ENCODE measurements at regions not wholly inside any gene's neighbourhood (a gene's known extent, or its start where the extent isn't known, plus 50 kb on each side); places are given as distances from the start of the nearest gene placed in this dataset.

GRCh38 chr22:49017482-49018329 lies 810.0 kb downstream of the BRD1 start:
- Histone ChIP-seq H3K4me3 (ENCODE audit: insufficient read depth, low read depth, low read length, poor library complexity, severe bottlenecking) (no peak overlapping the region), H3K27ac (ENCODE audit: insufficient read depth, low read length, poor library complexity, severe bottlenecking) (no peak overlapping the region), H3K27me3 (replicated peaks; ENCODE audit: control insufficient read depth, insufficient read depth, low read length, poor library complexity, severe bottlenecking) (no peaks in the 10 kb centered on the region), H3K36me3 (ENCODE audit: control insufficient read depth, insufficient read depth, low read length) (no peaks in the 10 kb centered on the region), H3K4me1 (ENCODE audit: control insufficient read depth, insufficient read depth, low read length, poor library complexity, severe bottlenecking) (no peaks in the 10 kb centered on the region), H3K9me3 (ENCODE audit: control insufficient read depth, low read length) (no peaks in the 10 kb centered on the region)
- DNase-seq: no peak

GRCh38 chr22:49016909-49017481 lies 810.7 kb downstream of the BRD1 start:
- H3K4me1 ChIP-seq (ENCODE audit: control insufficient read depth, insufficient read depth, low read length, poor library complexity, severe bottlenecking): no peaks in the 10 kb centered on the region
- no peak overlapping the region for H3K4me3 ChIP-seq (ENCODE audit: insufficient read depth, low read depth, low read length, poor library complexity, severe bottlenecking)
- no peaks in the 10 kb centered on the region for H3K9me3 ChIP-seq (ENCODE audit: control insufficient read depth, low read length)
- H3K27me3 ChIP-seq (replicated peaks; ENCODE audit: control insufficient read depth, insufficient read depth, low read length, poor library complexity, severe bottlenecking): no peaks in the 10 kb centered on the region
- H3K36me3 ChIP-seq (ENCODE audit: control insufficient read depth, insufficient read depth, low read length): no peaks in the 10 kb centered on the region
- H3K27ac ChIP-seq (ENCODE audit: insufficient read depth, low read length, poor library complexity, severe bottlenecking): no peak overlapping the region
- no peak for DNase-seq

GRCh38 chr22:49015993-49016908 lies 811.4 kb downstream of the BRD1 start:
- H3K36me3 ChIP-seq (ENCODE audit: control insufficient read depth, insufficient read depth, low read length): no peaks in the 10 kb centered on the region
- no peaks in the 10 kb centered on the region for H3K27me3 ChIP-seq (replicated peaks; ENCODE audit: control insufficient read depth, insufficient read depth, low read length, poor library complexity, severe bottlenecking)
- no peak overlapping the region for H3K27ac ChIP-seq (ENCODE audit: insufficient read depth, low read length, poor library complexity, severe bottlenecking)
- no peaks in the 10 kb centered on the region for H3K4me1 ChIP-seq (ENCODE audit: control insufficient read depth, insufficient read depth, low read length, poor library complexity, severe bottlenecking)
- no peaks in the 10 kb centered on the region for H3K9me3 ChIP-seq (ENCODE audit: control insufficient read depth, low read length)
- no peak overlapping the region for H3K4me3 ChIP-seq (ENCODE audit: insufficient read depth, low read depth, low read length, poor library complexity, severe bottlenecking)
- DNase-seq: no peak

- no peak overlapping the region for H3K27ac ChIP-seq (ENCODE audit: insufficient read depth, low read length, poor library complexity, severe bottlenecking)
- no peaks in the 10 kb centered on the region for H3K4me1 ChIP-seq (ENCODE audit: control insufficient read depth, insufficient read depth, low read length, poor library complexity, severe bottlenecking)
- no peaks in the 10 kb centered on the region for H3K36me3 ChIP-seq (ENCODE audit: control insufficient read depth, insufficient read depth, low read length)
- no peak overlapping the region for H3K4me3 ChIP-seq (ENCODE audit: insufficient read depth, low read depth, low read length, poor library complexity, severe bottlenecking)
- no peaks in the 10 kb centered on the region for H3K27me3 ChIP-seq (replicated peaks; ENCODE audit: control insufficient read depth, insufficient read depth, low read length, poor library complexity, severe bottlenecking)
- H3K9me3 ChIP-seq (ENCODE audit: control insufficient read depth, low read length): no peaks in the 10 kb centered on the region
- DNase-seq: no peak
Observed at GRCh38 chr22:49015459-49015858, 812.2 kb downstream of the BRD1 start.

GRCh38 chr22:49014227-49015201 lies 813.2 kb downstream of the BRD1 start:
- H3K9me3 ChIP-seq (ENCODE audit: control insufficient read depth, low read length): no peaks in the 10 kb centered on the region
- H3K27ac ChIP-seq (ENCODE audit: insufficient read depth, low read length, poor library complexity, severe bottlenecking): no peak overlapping the region
- no peak overlapping the region for H3K4me3 ChIP-seq (ENCODE audit: insufficient read depth, low read depth, low read length, poor library complexity, severe bottlenecking)
- H3K36me3 ChIP-seq (ENCODE audit: control insufficient read depth, insufficient read depth, low read length): no peaks in the 10 kb centered on the region
- DNase-seq: no peak
- H3K27me3 ChIP-seq (replicated peaks; ENCODE audit: control insufficient read depth, insufficient read depth, low read length, poor library complexity, severe bottlenecking): no peaks in the 10 kb centered on the region
- H3K4me1 ChIP-seq (ENCODE audit: control insufficient read depth, insufficient read depth, low read length, poor library complexity, severe bottlenecking): no peaks in the 10 kb centered on the region

- no peaks in the 10 kb centered on the region for H3K36me3 ChIP-seq (ENCODE audit: control insufficient read depth, insufficient read depth, low read length)
- H3K9me3 ChIP-seq (ENCODE audit: control insufficient read depth, low read length): no peaks in the 10 kb centered on the region
- H3K4me1 ChIP-seq (ENCODE audit: control insufficient read depth, insufficient read depth, low read length, poor library complexity, severe bottlenecking): no peaks in the 10 kb centered on the region
- no peak overlapping the region for H3K4me3 ChIP-seq (ENCODE audit: insufficient read depth, low read depth, low read length, poor library complexity, severe bottlenecking)
- H3K27me3 ChIP-seq (replicated peaks; ENCODE audit: control insufficient read depth, insufficient read depth, low read length, poor library complexity, severe bottlenecking): no peaks in the 10 kb centered on the region
- no peak overlapping the region for H3K27ac ChIP-seq (ENCODE audit: insufficient read depth, low read length, poor library complexity, severe bottlenecking)
- DNase-seq: no peak
Observed at GRCh38 chr22:49013707-49014106, 814.0 kb downstream of the BRD1 start.

- H3K4me3 ChIP-seq (ENCODE audit: insufficient read depth, low read depth, low read length, poor library complexity, severe bottlenecking): no peak overlapping the region
- DNase-seq: no peak
- H3K27ac ChIP-seq (ENCODE audit: insufficient read depth, low read length, poor library complexity, severe bottlenecking): no peak overlapping the region
- no peaks in the 10 kb centered on the region for H3K4me1 ChIP-seq (ENCODE audit: control insufficient read depth, insufficient read depth, low read length, poor library complexity, severe bottlenecking)
- H3K9me3 ChIP-seq (ENCODE audit: control insufficient read depth, low read length): no peaks in the 10 kb centered on the region
- no peaks in the 10 kb centered on the region for H3K27me3 ChIP-seq (replicated peaks; ENCODE audit: control insufficient read depth, insufficient read depth, low read length, poor library complexity, severe bottlenecking)
- H3K36me3 ChIP-seq (ENCODE audit: control insufficient read depth, insufficient read depth, low read length): no peaks in the 10 kb centered on the region
Observed at GRCh38 chr22:49012712-49013395, 814.8 kb downstream of the BRD1 start.

- H3K9me3 ChIP-seq (ENCODE audit: control insufficient read depth, low read length): no peaks in the 10 kb centered on the region
- no peaks in the 10 kb centered on the region for H3K27me3 ChIP-seq (replicated peaks; ENCODE audit: control insufficient read depth, insufficient read depth, low read length, poor library complexity, severe bottlenecking)
- no peaks in the 10 kb centered on the region for H3K4me1 ChIP-seq (ENCODE audit: control insufficient read depth, insufficient read depth, low read length, poor library complexity, severe bottlenecking)
- no peaks in the 10 kb centered on the region for H3K36me3 ChIP-seq (ENCODE audit: control insufficient read depth, insufficient read depth, low read length)
- no peak overlapping the region for H3K4me3 ChIP-seq (ENCODE audit: insufficient read depth, low read depth, low read length, poor library complexity, severe bottlenecking)
- no peak for DNase-seq
- no peak overlapping the region for H3K27ac ChIP-seq (ENCODE audit: insufficient read depth, low read length, poor library complexity, severe bottlenecking)
Observed at GRCh38 chr22:49011769-49012648, 815.7 kb downstream of the BRD1 start.
